HepG2 (cell line): ENCODE measurements at regions not wholly inside any gene's neighbourhood (a gene's known extent, or its start where the extent isn't known, plus 50 kb on each side); places are given as distances from the start of the nearest gene placed in this dataset.

Experiments
- ATAC-seq: fragments of 200-7000 bp; cut with Tn5 transposase; 3 replicates; pipeline ENCODE4 v1.9.1; 2020; ENCODE audit warnings: mild to moderate bottlenecking, moderate library complexity
- BruUV-seq: library from RNA; stranded (reverse); fragments of 400-500 nt; replicated peaks from 2 replicates; lab custom pipeline; 2021; lab: Mats Ljungman, UMichigan
- CTCF ChIA-PET: fragments of 300-600 bp; formaldehyde crosslinking; extraction: SDS; loops from one replicate; lab custom pipeline; 2021; ENCODE audit warnings: low total read pairs, inconsistent platforms, low intra/inter-chr PET ratio; lab: Yijun Ruan, JAX
- POLR2A ChIA-PET: fragments of 350-600 bp; sonication (Branson Sonifier 250); formaldehyde crosslinking; loops from one replicate; lab custom pipeline; 2020; ENCODE audit warnings: antibody characterized with exemption, inconsistent platforms; lab: Yijun Ruan, JAX
- DNase-seq: peaks from one replicate; pipeline ENCODE4 v3.0.0-alpha.2; 2015; ENCODE audit warnings: low spot score
- FAIRE-seq: peaks from 3 replicates; lab custom pipeline; 2011; peaks lifted over from hg19 to GRCh38; lab: Jason Lieb, UNC
- H2AFZ ChIP-seq: one replicate; pipeline ENCODE4 v1.6.1; 2011; ENCODE audit warnings: low read length, inconsistent platforms
- H3K27ac ChIP-seq: fragments of 300-600 bp; 3 replicates; pipeline ENCODE4 v1.8.0; 2011; ENCODE audit warnings: mixed run types, mild to moderate bottlenecking, mixed read lengths, low read length, inconsistent platforms; ENCODE audit not compliant: insufficient read depth; ENCODE audit errors: extremely low read length
- H3K27me3 ChIP-seq, 2 experiments: fragments of 200-600 bp in 1 of 2; 2 replicates in 1 of 2; 3 replicates in 1 of 2; pipeline versions ENCODE4 v1.6.0 to v1.8.0; 2011; ENCODE audit warnings: low read length in 2 of 2, mild to moderate bottlenecking in 2 of 2, moderate library complexity in 2 of 2, inconsistent platforms in 1 of 2; ENCODE audit not compliant: insufficient read depth in 2 of 2, control insufficient read depth in 1 of 2
- H3K36me3 ChIP-seq, 2 experiments: fragments of 200-600 bp in 1 of 2; replicated peaks in 1 of 2; 2 replicates in 1 of 2; 3 replicates in 1 of 2; pipeline versions ENCODE4 v1.5.1 to v1.8.0; 2011; ENCODE audit warnings: low read length in 2 of 2, inconsistent platforms in 1 of 2; ENCODE audit not compliant: insufficient read depth in 2 of 2, control insufficient read depth in 1 of 2
- H3K4me1 ChIP-seq: 2 replicates; pipeline ENCODE4 v1.5.1; 2012; ENCODE audit warnings: low read length, inconsistent platforms; ENCODE audit not compliant: insufficient read depth
- H3K4me2 ChIP-seq: 2 replicates; pipeline ENCODE4 v1.6.0; 2011; ENCODE audit warnings: low read depth, low read length, inconsistent platforms
- H3K4me3 ChIP-seq, 3 experiments: fragments of 200-600 bp in 1 of 3; sonication (generic), shearing (Covaris generic) in 1 of 3; replicated peaks in 1 of 3; 2 replicates each; pipeline ENCODE4 v1.5.1; 2011 to 2016; ENCODE audit warnings: low read length in 3 of 3, inconsistent platforms in 2 of 3, low read depth in 2 of 3, mild to moderate bottlenecking in 2 of 3, control low read depth in 1 of 3, mixed read lengths in 1 of 3; ENCODE audit not compliant: insufficient read depth in 1 of 3
- H3K79me2 ChIP-seq: one replicate; pipeline ENCODE4 v1.6.1; 2011; ENCODE audit warnings: low read length, inconsistent platforms; ENCODE audit not compliant: insufficient read depth
- H3K9ac ChIP-seq: 2 replicates; pipeline ENCODE4 v1.6.0; 2011; ENCODE audit warnings: mild to moderate bottlenecking, low read depth, low read length, inconsistent platforms; ENCODE audit not compliant: insufficient read depth
- H3K9me3 ChIP-seq: 2 replicates; pipeline ENCODE4 v1.5.1; 2012; ENCODE audit warnings: mild to moderate bottlenecking, low read length
- H4K20me1 ChIP-seq: 2 replicates; pipeline ENCODE4 v1.6.0; 2011; ENCODE audit warnings: inconsistent platforms, mild to moderate bottlenecking, low read length, moderate library complexity; ENCODE audit not compliant: insufficient read depth
- ARHGAP35 ChIP-seq: sonication (generic); formaldehyde crosslinking; IDR thresholded peaks from 2 replicates; pipeline ENCODE4 v1.9.0; 2022; ENCODE audit warnings: mild to moderate bottlenecking, inconsistent platforms, moderate library complexity, missing genetic modification reagents, borderline replicate concordance
- ESRRA ChIP-seq: sonication (generic); formaldehyde crosslinking; IDR thresholded peaks from 2 replicates; pipeline ENCODE4 v1.5.1; 2020; ENCODE audit warnings: mild to moderate bottlenecking, low read depth, missing genetic modification reagents
- ETV6 ChIP-seq: sonication (generic); formaldehyde crosslinking; conservative IDR thresholded peaks from 2 replicates; pipeline ENCODE4 v1.4.0; 2020; ENCODE audit warnings: missing genetic modification reagents
- GATAD2A ChIP-seq: IDR thresholded peaks from 2 replicates; pipeline ENCODE4 v1.6.1; 2016
- GTF3A ChIP-seq: sonication (generic); formaldehyde crosslinking; conservative IDR thresholded peaks from 2 replicates; pipeline ENCODE4 v1.4.0; 2020; ENCODE audit warnings: mild to moderate bottlenecking, missing genetic modification reagents
- HOMEZ ChIP-seq: IDR thresholded peaks from 2 replicates; pipeline ENCODE4 v1.6.1; 2016; ENCODE audit warnings: low read depth
- IKZF1 ChIP-seq: fragments of 450-650 bp; IDR thresholded peaks from 2 replicates; pipeline ENCODE4 v1.7.1; 2016
- ISX ChIP-seq: sonication (generic); formaldehyde crosslinking; conservative IDR thresholded peaks from 2 replicates; pipeline ENCODE4 v1.5.0; 2020; ENCODE audit warnings: missing genetic modification reagents
- KLF6 ChIP-seq: IDR thresholded peaks from 2 replicates; pipeline ENCODE4 v1.8.0; 2016; ENCODE audit warnings: missing biosample characterization, missing genetic modification reagents
- NFIB ChIP-seq: sonication (generic); formaldehyde crosslinking; IDR thresholded peaks from 2 replicates; pipeline ENCODE4 v1.9.0; 2021; ENCODE audit warnings: missing genetic modification reagents, mild to moderate bottlenecking, borderline replicate concordance
- PRPF4 ChIP-seq: fragments of 200-400 bp; formaldehyde crosslinking; IDR thresholded peaks from 2 replicates; pipeline ENCODE4 v1.6.1; 2016; ENCODE audit warnings: low read length, low read depth; ENCODE audit not compliant: poor library complexity, severe bottlenecking
- TSC22D2 ChIP-seq: sonication (generic); formaldehyde crosslinking; IDR thresholded peaks from 2 replicates; pipeline ENCODE4 v1.5.1; 2020; ENCODE audit warnings: missing genetic modification reagents, mild to moderate bottlenecking, borderline replicate concordance
- ZFP36 ChIP-seq: fragments of 150-350 bp; IDR thresholded peaks from 2 replicates; pipeline ENCODE4 v1.6.1; 2018; ENCODE audit warnings: borderline replicate concordance, low read length, low read depth; ENCODE audit not compliant: partially characterized antibody
- ZNF10 ChIP-seq: sonication (generic); formaldehyde crosslinking; IDR thresholded peaks from 2 replicates; pipeline ENCODE4 v1.4.0; 2020; ENCODE audit warnings: mild to moderate bottlenecking, low read depth, missing genetic modification reagents, borderline replicate concordance
- ZNF678 ChIP-seq: sonication (generic); formaldehyde crosslinking; IDR thresholded peaks from 2 replicates; pipeline ENCODE4 v1.4.0; 2020; ENCODE audit warnings: mild to moderate bottlenecking, missing genetic modification reagents
- ZNF687 ChIP-seq: sonication (generic); formaldehyde crosslinking; IDR thresholded peaks from 2 replicates; pipeline ENCODE4 v1.5.1; 2020; ENCODE audit warnings: mild to moderate bottlenecking, missing genetic modification reagents, moderate library complexity
- WGBS: methylation state at CpG from one replicate; pipeline ENCODE4 v1.1.6; 2017; ENCODE audit warnings: low lambda C conversion rate; 5-methylcytosine and 5-hydroxymethylcytosine counted together
- in situ Hi-C: cut with HindIII; loops from 2 replicates; pipeline ENCODE4 v1.10.0; 2017; ENCODE audit warnings: low pct_unique_long_range_greater_than_20kb; ENCODE audit not compliant: extremely low pct_ligation_motif_present
- intact Hi-C: fragments of 100-400 bp; cut with micrococcal nuclease; formaldehyde crosslinking; loops from one replicate; pipeline ENCODE4 v1.10.0; 2022; ENCODE audit not compliant: unreplicated experiment

- WGBS, result 23% methylated on average over 3 of the region's 3 CpGs
- in situ Hi-C loops (no loop called here), intact Hi-C loops (no loop called here)
- Histone ChIP-seq H3K4me2 (no peak overlapping the region), H4K20me1 (no peaks in the 10 kb centered on the region), H3K36me3 (no peaks in the 10 kb centered on the region), H3K79me2 (no peaks in the 10 kb centered on the region), H3K4me3 (no peak overlapping the region), H3K9ac (no peak overlapping the region), H3K27me3 (no peaks in the 10 kb centered on the region), H3K9me3 (no peaks in the 10 kb centered on the region), H3K4me1 (no peaks in the 10 kb centered on the region), H3K27ac (no peak overlapping the region), H2AFZ (no peak overlapping the region)
- CTCF ChIA-PET, result no interaction called here
- no TSS peak for BruUV-seq
- POLR2A ChIA-PET, result no interaction called here
- TF ChIP-seq ZNF10 (CRISPR knock-in tag), result no peak
- no peak for TF ChIP-seq ZFP36
- TF ChIP-seq HOMEZ, result no peak
- TF ChIP-seq PRPF4, result no peak
- no peak for TF ChIP-seq ZNF678 (CRISPR knock-in tag)
- no peak for FAIRE-seq
- ATAC-seq, result no peak
- DNase-seq, result no peak
Observed at GRCh38 chr4:72994670-72995069, 74.8 kb downstream of the COX18 start.

- intact Hi-C loops, result no loop called here
- H3K27ac ChIP-seq, result no peak overlapping the region
- H3K4me2 ChIP-seq, result no peak overlapping the region
- no peaks in the 10 kb centered on the region for H3K79me2 ChIP-seq
- no peaks in the 10 kb centered on the region for H3K9me3 ChIP-seq
- CTCF ChIA-PET, result no interaction called here
- in situ Hi-C loops, result no loop called here
- H3K27me3 ChIP-seq, result no peaks in the 10 kb centered on the region
- no peaks in the 10 kb centered on the region for H4K20me1 ChIP-seq
- no TSS peak for BruUV-seq
- H3K36me3 ChIP-seq, result no peaks in the 10 kb centered on the region
- H2AFZ ChIP-seq, result no peak overlapping the region
- H3K9ac ChIP-seq, result no peak overlapping the region
- H3K4me3 ChIP-seq, result no peak overlapping the region
- POLR2A ChIA-PET, result no interaction called here
- ATAC-seq, result no peak
- no peak for DNase-seq
- FAIRE-seq, result no peak
- no peaks in the 10 kb centered on the region for H3K4me1 ChIP-seq
- TF ChIP-seq NFIB (no peak), GTF3A (CRISPR knock-in tag) (no peak), ESRRA (CRISPR knock-in tag) (no peak), TSC22D2 (CRISPR knock-in tag) (no peak), GATAD2A (no peak), ISX (CRISPR knock-in tag) (no peak), ARHGAP35 (CRISPR knock-in tag) (no peak), KLF6 (no peak), ETV6 (no peak), ZNF687 (CRISPR knock-in tag) (no peak), IKZF1 (no peak)
Observed at GRCh38 chr4:72993876-72994275, 75.6 kb downstream of the COX18 start.
